Endothelial cell (in vitro differentiated cells): ENCODE measurements at regions not wholly inside any gene's neighbourhood (a gene's known extent, or its start where the extent isn't known, plus 50 kb on each side); places are given as distances from the start of the nearest gene placed in this dataset.

Source experiments
- DNase-seq: peaks from one replicate; pipeline ENCODE4 v3.0.0; 2021; ENCODE audit warnings: low spot score
- H3K27ac Mint-ChIP-seq: one replicate; pipeline ENCODE4 v1.8.0; 2021; ENCODE audit warnings: mixed read lengths, inconsistent platforms; ENCODE audit not compliant: unreplicated experiment
- H3K27me3 Mint-ChIP-seq: one replicate; pipeline ENCODE4 v1.8.0; 2021; ENCODE audit warnings: mild to moderate bottlenecking, moderate library complexity, mixed read lengths, inconsistent platforms; ENCODE audit not compliant: unreplicated experiment
- H3K36me3 Mint-ChIP-seq: one replicate; pipeline ENCODE4 v1.8.0; 2021; ENCODE audit warnings: mild to moderate bottlenecking, low read depth, mixed read lengths, inconsistent platforms; ENCODE audit not compliant: unreplicated experiment
- H3K4me1 Mint-ChIP-seq: one replicate; pipeline ENCODE4 v1.8.0; 2021; ENCODE audit warnings: mild to moderate bottlenecking, mixed read lengths, inconsistent platforms; ENCODE audit not compliant: unreplicated experiment
- H3K4me3 Mint-ChIP-seq: one replicate; pipeline ENCODE4 v1.8.0; 2021; ENCODE audit warnings: mild to moderate bottlenecking, mixed read lengths, inconsistent platforms; ENCODE audit not compliant: unreplicated experiment
- H3K9me3 Mint-ChIP-seq: one replicate; pipeline ENCODE4 v1.8.0; 2021; ENCODE audit warnings: mixed read lengths, inconsistent platforms; ENCODE audit not compliant: unreplicated experiment
- TF ChIP-seq, protein P1 (sequence below): fragments of 200-600 bp; sonication (generic); IDR thresholded peaks from one replicate; pipeline ENCODE4 v1.5.0; 2021; ENCODE audit warnings: antibody characterized with exemption; ENCODE audit not compliant: unreplicated experiment

DNA sequence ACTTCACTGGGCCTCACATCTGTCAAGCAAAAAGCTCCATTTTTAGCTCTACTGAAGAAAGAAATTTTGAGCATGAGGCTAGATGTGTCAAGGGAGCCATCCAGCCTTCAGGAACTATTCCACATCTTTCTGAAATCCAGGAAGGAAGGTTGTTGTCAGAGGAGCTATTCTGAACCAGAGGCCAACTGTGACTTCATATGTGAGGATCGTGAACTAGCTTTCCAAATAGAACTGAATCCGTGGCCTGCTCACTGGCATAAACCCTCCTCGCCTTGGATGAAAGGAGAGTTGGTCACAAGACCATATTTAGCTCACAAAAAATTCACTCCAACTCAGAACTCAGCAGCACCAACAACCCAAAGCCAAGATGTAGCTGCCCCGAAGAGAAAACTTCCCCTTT lies 195.8 kb downstream of the FOXO1 start:
- H3K36me3 Mint-ChIP-seq, result peaks cover 10% of the 10 kb centered on the region
- DNase-seq, result no peak
- TF ChIP-seq, protein P1, sequence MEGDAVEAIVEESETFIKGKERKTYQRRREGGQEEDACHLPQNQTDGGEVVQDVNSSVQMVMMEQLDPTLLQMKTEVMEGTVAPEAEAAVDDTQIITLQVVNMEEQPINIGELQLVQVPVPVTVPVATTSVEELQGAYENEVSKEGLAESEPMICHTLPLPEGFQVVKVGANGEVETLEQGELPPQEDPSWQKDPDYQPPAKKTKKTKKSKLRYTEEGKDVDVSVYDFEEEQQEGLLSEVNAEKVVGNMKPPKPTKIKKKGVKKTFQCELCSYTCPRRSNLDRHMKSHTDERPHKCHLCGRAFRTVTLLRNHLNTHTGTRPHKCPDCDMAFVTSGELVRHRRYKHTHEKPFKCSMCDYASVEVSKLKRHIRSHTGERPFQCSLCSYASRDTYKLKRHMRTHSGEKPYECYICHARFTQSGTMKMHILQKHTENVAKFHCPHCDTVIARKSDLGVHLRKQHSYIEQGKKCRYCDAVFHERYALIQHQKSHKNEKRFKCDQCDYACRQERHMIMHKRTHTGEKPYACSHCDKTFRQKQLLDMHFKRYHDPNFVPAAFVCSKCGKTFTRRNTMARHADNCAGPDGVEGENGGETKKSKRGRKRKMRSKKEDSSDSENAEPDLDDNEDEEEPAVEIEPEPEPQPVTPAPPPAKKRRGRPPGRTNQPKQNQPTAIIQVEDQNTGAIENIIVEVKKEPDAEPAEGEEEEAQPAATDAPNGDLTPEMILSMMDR, result no peak

DNA sequence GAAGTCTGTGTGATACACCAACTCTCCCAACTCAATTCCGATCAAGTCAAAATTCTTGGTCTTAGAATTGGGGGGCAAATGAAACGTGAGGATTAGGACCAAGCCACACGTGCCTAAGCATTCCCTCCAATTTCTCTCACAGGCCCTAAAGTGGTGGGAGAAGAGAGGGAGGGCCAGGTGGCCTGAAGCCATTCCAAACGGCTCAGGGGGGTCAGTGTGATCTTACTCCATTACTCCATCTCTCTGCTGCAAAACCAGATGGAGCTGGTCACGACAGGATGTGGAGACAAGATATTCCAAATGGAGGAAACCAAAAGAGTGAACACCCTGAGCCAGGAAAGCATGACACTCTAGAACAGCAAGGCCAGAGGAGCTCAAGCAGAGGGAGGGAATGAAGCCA lies 195.4 kb downstream of the FOXO1 start:
- no peaks in the 10 kb centered on the region for H3K9me3 Mint-ChIP-seq
- peak overlapping the region; percentile 66 for H3K4me3 Mint-ChIP-seq
- peaks cover 5% of the 10 kb centered on the region for H3K27me3 Mint-ChIP-seq
- TF ChIP-seq, protein P1, result no peak
- H3K36me3 Mint-ChIP-seq, result peaks cover 10% of the 10 kb centered on the region
- H3K27ac Mint-ChIP-seq, result no peak overlapping the region
- no peak for DNase-seq
- peaks cover 13% of the 10 kb centered on the region for H3K4me1 Mint-ChIP-seq

More for the DNA sequence above, 195.8 kb downstream of the FOXO1 start:
- H3K9me3 Mint-ChIP-seq, result no peaks in the 10 kb centered on the region
- H3K27ac Mint-ChIP-seq, result no peak overlapping the region
- H3K4me3 Mint-ChIP-seq, result peak overlapping the region; percentile 17
- peaks cover 5% of the 10 kb centered on the region for H3K27me3 Mint-ChIP-seq
- peaks cover 9% of the 10 kb centered on the region for H3K4me1 Mint-ChIP-seq

- TF ChIP-seq, protein P1, result no peak
- Mint-ChIP-seq H3K36me3 (peaks cover 10% of the 10 kb centered on the region), H3K4me1 (peaks cover 21% of the 10 kb centered on the region)
These were observed 194.5 kb downstream of the FOXO1 start for GRCh38 chr13:40471911-40472310.

GRCh38 chr13:40472427-40473220 lies 193.8 kb downstream of the FOXO1 start:
- TF ChIP-seq, protein P1, result no peak
- Mint-ChIP-seq H3K27me3 (peaks cover 5% of the 10 kb centered on the region), H3K27ac (no peak overlapping the region), H3K36me3 (peaks cover 10% of the 10 kb centered on the region), H3K4me1 (peaks cover 27% of the 10 kb centered on the region), H3K9me3 (no peaks in the 10 kb centered on the region), H3K4me3 (no peak overlapping the region)
- no peak for DNase-seq

More at GRCh38 chr13:40471911-40472310, 194.5 kb downstream of the FOXO1 start:
- H3K27ac Mint-ChIP-seq, result no peak overlapping the region
- peaks cover 5% of the 10 kb centered on the region for H3K27me3 Mint-ChIP-seq
- no peak overlapping the region for H3K4me3 Mint-ChIP-seq
- no peak for DNase-seq
- no peaks in the 10 kb centered on the region for H3K9me3 Mint-ChIP-seq

GRCh38 chr13:40475617-40476016 lies 190.8 kb downstream of the FOXO1 start:
- H3K4me1 Mint-ChIP-seq, result peaks cover 55% of the 10 kb centered on the region
- no peaks in the 10 kb centered on the region for H3K9me3 Mint-ChIP-seq

More at GRCh38 chr13:40475617-40476016, 190.8 kb downstream of the FOXO1 start:
- no peak for DNase-seq
- Mint-ChIP-seq H3K27me3 (peaks cover 10% of the 10 kb centered on the region), H3K27ac (peak overlapping the region; percentile 85), H3K36me3 (peaks cover 10% of the 10 kb centered on the region), H3K4me3 (no peak overlapping the region)
- TF ChIP-seq, protein P1, result no peak
